ENCODE measurements at regions not wholly inside any gene's neighbourhood (a gene's known extent, or its start where the extent isn't known, plus 50 kb on each side); places are given as distances from the start of the nearest gene placed in this dataset.

GRCh38 chr1:184910005-184910404, 64.3 kb downstream of the NIBAN1 start:
- TF ChIP-seq ZFP3 (CRISPR knock-in tag; IDR thresholded peaks at IDR 0.05) (no peak), TCF4 (CRISPR knock-in tag; IDR thresholded peaks at IDR 0.05; ENCODE audit: borderline replicate concordance) (no peak), OSR1 (CRISPR knock-in tag; IDR thresholded peaks at IDR 0.05) (no peak), ESRRG (CRISPR knock-in tag; IDR thresholded peaks at IDR 0.05) (no peak), CREB5 (CRISPR knock-in tag; IDR thresholded peaks at IDR 0.05; ENCODE audit: low read depth) (no peak), ZFP30 (CRISPR knock-in tag; IDR thresholded peaks at IDR 0.05) (no peak), SNAI2 (CRISPR knock-in tag; IDR thresholded peaks at IDR 0.05) (no peak)
- TF ChIP-seq, protein P1, sequence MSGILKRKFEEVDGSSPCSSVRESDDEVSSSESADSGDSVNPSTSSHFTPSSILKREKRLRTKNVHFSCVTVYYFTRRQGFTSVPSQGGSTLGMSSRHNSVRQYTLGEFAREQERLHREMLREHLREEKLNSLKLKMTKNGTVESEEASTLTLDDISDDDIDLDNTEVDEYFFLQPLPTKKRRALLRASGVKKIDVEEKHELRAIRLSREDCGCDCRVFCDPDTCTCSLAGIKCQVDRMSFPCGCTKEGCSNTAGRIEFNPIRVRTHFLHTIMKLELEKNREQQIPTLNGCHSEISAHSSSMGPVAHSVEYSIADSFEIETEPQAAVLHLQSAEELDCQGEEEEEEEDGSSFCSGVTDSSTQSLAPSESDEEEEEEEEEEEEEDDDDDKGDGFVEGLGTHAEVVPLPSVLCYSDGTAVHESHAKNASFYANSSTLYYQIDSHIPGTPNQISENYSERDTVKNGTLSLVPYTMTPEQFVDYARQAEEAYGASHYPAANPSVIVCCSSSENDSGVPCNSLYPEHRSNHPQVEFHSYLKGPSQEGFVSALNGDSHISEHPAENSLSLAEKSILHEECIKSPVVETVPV (CRISPR knock-in tag; IDR thresholded peaks at IDR 0.05): no peak

Measured in SK-N-SH treated with all-trans-retinoic acid at 6 μM for 48 hours (cell line).